ENCODE measurements at regions not wholly inside any gene's neighbourhood (a gene's known extent, or its start where the extent isn't known, plus 50 kb on each side); places are given as distances from the start of the nearest gene placed in this dataset.

DNA sequence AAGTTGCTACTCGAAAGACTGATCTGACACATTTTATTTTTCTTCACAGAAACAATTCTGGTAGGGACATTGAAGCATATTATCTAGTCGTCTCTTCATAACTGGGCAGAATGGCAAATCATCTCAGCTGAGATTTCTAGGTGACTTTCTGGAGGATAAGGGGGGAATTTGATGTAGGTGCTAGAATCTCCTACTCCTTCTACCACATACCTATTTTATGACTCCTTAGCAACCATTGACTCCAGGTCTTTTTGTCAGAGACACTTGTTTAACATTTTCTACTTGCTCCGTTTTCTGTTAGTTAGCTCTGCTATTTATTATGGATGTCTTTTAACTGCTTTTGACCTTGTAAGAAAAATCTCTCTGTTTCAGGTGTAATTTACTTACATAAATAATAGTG is 380.9 kb upstream of the SEMA3C start:
- TF ChIP-seq, protein P1, sequence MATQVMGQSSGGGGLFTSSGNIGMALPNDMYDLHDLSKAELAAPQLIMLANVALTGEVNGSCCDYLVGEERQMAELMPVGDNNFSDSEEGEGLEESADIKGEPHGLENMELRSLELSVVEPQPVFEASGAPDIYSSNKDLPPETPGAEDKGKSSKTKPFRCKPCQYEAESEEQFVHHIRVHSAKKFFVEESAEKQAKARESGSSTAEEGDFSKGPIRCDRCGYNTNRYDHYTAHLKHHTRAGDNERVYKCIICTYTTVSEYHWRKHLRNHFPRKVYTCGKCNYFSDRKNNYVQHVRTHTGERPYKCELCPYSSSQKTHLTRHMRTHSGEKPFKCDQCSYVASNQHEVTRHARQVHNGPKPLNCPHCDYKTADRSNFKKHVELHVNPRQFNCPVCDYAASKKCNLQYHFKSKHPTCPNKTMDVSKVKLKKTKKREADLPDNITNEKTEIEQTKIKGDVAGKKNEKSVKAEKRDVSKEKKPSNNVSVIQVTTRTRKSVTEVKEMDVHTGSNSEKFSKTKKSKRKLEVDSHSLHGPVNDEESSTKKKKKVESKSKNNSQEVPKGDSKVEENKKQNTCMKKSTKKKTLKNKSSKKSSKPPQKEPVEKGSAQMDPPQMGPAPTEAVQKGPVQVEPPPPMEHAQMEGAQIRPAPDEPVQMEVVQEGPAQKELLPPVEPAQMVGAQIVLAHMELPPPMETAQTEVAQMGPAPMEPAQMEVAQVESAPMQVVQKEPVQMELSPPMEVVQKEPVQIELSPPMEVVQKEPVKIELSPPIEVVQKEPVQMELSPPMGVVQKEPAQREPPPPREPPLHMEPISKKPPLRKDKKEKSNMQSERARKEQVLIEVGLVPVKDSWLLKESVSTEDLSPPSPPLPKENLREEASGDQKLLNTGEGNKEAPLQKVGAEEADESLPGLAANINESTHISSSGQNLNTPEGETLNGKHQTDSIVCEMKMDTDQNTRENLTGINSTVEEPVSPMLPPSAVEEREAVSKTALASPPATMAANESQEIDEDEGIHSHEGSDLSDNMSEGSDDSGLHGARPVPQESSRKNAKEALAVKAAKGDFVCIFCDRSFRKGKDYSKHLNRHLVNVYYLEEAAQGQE (IDR thresholded peaks at IDR 0.05; ENCODE audit: insufficient read depth in 1 of 2, low read depth in 2 of 2, low read length in 2 of 2): no peak
- TF ChIP-seq TAF1 (IDR thresholded peaks at IDR 0.05; ENCODE audit: borderline replicate concordance, insufficient read depth, low read length): no peak
- TF ChIP-seq FOXP2 (optimal IDR thresholded peaks at IDR 0.05; ENCODE audit: borderline replicate concordance, extremely low read depth, extremely low read length, insufficient read depth): no peak
- no peak for TF ChIP-seq POLR2AphosphoS5 (IDR thresholded peaks at IDR 0.05; ENCODE audit: low read depth, low read length)
- no peak for TF ChIP-seq SIN3A (IDR thresholded peaks at IDR 0.05; ENCODE audit: borderline replicate concordance, insufficient read depth, low read length)

DNA sequence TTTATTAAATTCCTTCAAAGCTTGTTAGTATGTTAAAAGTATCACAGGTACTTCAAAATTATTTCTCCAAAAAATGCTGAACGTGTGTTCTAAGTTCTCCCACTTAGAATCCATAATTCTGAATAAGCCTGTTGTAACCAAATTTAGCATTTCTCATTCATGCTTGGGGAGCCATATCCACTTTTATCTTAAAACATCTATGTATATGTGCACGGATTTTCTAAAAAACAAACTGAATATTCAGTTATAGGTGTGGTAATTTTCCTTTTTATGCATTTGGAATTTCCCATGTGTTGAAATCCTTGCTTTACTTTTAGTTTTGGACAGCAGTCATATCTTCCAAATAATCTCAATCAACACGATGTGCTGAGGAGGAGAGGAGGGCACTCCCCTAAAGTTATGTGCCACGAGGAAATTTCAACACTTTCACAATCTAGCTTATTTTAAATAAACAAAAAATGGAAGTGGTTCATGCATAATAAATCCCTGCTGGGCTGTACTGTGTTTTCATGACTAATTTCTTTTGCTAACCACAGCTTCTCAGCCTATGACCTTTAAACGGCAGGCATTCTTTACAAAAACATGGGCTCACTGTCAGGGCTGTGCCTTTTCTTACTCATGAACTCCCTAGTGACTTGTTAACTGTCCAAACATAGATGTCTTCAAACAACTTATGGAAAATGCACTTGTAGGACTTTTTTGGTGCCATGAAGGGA is 380.3 kb upstream of the SEMA3C start:
- TF ChIP-seq SIN3A (IDR thresholded peaks at IDR 0.05; ENCODE audit: borderline replicate concordance, insufficient read depth, low read length) (no peak), TAF1 (IDR thresholded peaks at IDR 0.05; ENCODE audit: borderline replicate concordance, insufficient read depth, low read length) (no peak), FOXP2 (optimal IDR thresholded peaks at IDR 0.05; ENCODE audit: borderline replicate concordance, extremely low read depth, extremely low read length, insufficient read depth) (no peak), POLR2AphosphoS5 (IDR thresholded peaks at IDR 0.05; ENCODE audit: low read depth, low read length) (no peak)
- TF ChIP-seq, protein P1 (IDR thresholded peaks at IDR 0.05; ENCODE audit: insufficient read depth in 1 of 2, low read depth in 2 of 2, low read length in 2 of 2): no peak

DNA sequence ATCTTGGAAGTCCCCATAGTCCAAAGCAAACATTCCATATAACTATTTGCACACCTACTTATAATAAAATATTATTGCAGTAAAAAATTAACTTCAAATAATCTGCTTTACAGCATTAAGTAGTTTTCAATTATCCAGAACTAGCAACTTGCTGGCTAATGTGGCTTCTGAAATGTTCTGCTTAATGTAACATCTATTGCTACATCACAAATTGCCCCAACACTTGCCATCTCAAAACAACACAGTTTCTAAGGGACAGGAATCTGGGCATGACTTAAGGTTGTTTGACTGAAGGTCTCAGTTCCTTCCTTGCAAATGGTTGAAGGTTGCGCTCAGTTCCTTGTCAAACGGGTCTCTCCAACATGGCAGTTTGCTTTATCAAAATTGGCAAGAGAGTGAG is 378.5 kb upstream of the SEMA3C start:
- TF ChIP-seq FOXP2 (optimal IDR thresholded peaks at IDR 0.05; ENCODE audit: borderline replicate concordance, extremely low read depth, extremely low read length, insufficient read depth): no peak
- no peak for TF ChIP-seq SIN3A (IDR thresholded peaks at IDR 0.05; ENCODE audit: borderline replicate concordance, insufficient read depth, low read length)
- no peak for TF ChIP-seq POLR2AphosphoS5 (IDR thresholded peaks at IDR 0.05; ENCODE audit: low read depth, low read length)
- no peak for TF ChIP-seq TAF1 (IDR thresholded peaks at IDR 0.05; ENCODE audit: borderline replicate concordance, insufficient read depth, low read length)
- TF ChIP-seq, protein P1 (IDR thresholded peaks at IDR 0.05; ENCODE audit: insufficient read depth in 1 of 2, low read depth in 2 of 2, low read length in 2 of 2): no peak

DNA sequence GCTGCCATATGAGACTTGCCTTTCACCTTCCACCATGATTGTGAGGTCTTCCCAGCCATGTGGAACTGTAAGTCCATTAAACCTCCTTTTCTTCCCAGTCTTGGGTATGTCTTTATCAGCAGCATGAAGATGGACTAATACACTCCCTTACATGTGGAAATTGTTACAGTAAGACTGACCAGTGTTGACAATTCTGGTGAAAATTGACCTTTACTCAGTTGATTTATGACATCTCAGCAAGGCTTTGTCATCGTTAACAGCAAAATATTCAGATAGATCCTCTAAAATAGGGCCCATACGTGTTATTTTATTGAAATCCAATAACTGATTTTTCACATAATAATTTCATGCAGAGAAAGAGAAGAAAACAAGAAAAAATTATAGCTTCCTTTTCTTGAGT is 377.9 kb upstream of the SEMA3C start:
- TF ChIP-seq POLR2AphosphoS5 (IDR thresholded peaks at IDR 0.05; ENCODE audit: low read depth, low read length) (no peak), TAF1 (IDR thresholded peaks at IDR 0.05; ENCODE audit: borderline replicate concordance, insufficient read depth, low read length) (no peak), SIN3A (IDR thresholded peaks at IDR 0.05; ENCODE audit: borderline replicate concordance, insufficient read depth, low read length) (no peak), FOXP2 (optimal IDR thresholded peaks at IDR 0.05; ENCODE audit: borderline replicate concordance, extremely low read depth, extremely low read length, insufficient read depth) (no peak)
- TF ChIP-seq, protein P1 (IDR thresholded peaks at IDR 0.05; ENCODE audit: insufficient read depth in 1 of 2, low read depth in 2 of 2, low read length in 2 of 2): no peak

Data from PFSK-1 (cell line).